ENCODE measurements at regions not wholly inside any gene's neighbourhood (a gene's known extent, or its start where the extent isn't known, plus 50 kb on each side); places are given as distances from the start of the nearest gene placed in this dataset.

- in situ Hi-C loops (cut with HindIII; ENCODE audit: low pct_unique_long_range_greater_than_20kb, low sequenced_read_pairs) (no loop called here), intact Hi-C loops (cut with micrococcal nuclease; ENCODE audit: unreplicated experiment) (no loop called here)
- BruUV-seq (replicated peaks), result no TSS peak
- POLR2A ChIA-PET, result no interaction called here
- CTCF ChIA-PET, result no interaction called here
- Histone ChIP-seq H3K27me3 (ENCODE audit: control insufficient read depth, insufficient read depth, low read length) (no peaks in the 10 kb centered on the region), H3K36me3 (ENCODE audit: control insufficient read depth, insufficient read depth, low read length) (no peaks in the 10 kb centered on the region), H3K4me3 (ENCODE audit: low read depth in 2 of 2, low read length in 2 of 2) (no peak overlapping the region), H3K4me1 (ENCODE audit: control insufficient read depth, insufficient read depth, low read length) (no peaks in the 10 kb centered on the region), H3K9me3 (ENCODE audit: control insufficient read depth, insufficient read depth, low read depth, low read length) (no peaks in the 10 kb centered on the region), H3K27ac (ENCODE audit: low read length) (no peak overlapping the region)
- TF ChIP-seq, protein P1, sequence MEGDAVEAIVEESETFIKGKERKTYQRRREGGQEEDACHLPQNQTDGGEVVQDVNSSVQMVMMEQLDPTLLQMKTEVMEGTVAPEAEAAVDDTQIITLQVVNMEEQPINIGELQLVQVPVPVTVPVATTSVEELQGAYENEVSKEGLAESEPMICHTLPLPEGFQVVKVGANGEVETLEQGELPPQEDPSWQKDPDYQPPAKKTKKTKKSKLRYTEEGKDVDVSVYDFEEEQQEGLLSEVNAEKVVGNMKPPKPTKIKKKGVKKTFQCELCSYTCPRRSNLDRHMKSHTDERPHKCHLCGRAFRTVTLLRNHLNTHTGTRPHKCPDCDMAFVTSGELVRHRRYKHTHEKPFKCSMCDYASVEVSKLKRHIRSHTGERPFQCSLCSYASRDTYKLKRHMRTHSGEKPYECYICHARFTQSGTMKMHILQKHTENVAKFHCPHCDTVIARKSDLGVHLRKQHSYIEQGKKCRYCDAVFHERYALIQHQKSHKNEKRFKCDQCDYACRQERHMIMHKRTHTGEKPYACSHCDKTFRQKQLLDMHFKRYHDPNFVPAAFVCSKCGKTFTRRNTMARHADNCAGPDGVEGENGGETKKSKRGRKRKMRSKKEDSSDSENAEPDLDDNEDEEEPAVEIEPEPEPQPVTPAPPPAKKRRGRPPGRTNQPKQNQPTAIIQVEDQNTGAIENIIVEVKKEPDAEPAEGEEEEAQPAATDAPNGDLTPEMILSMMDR (IDR thresholded peaks at IDR 0.05), result no peak
- TF ChIP-seq POLR2AphosphoS5 (IDR thresholded peaks at IDR 0.05; ENCODE audit: low read depth, low read length), result no peak
- no peak for TF ChIP-seq TCF7L2 (IDR thresholded peaks at IDR 0.05; ENCODE audit: low read depth, low read length)
- TF ChIP-seq REST (IDR thresholded peaks at IDR 0.05; ENCODE audit: insufficient read depth in 1 of 2, low read depth in 2 of 2, low read length in 1 of 2), result no peak
- no peak for TF ChIP-seq SIN3A (IDR thresholded peaks at IDR 0.05; ENCODE audit: borderline replicate concordance, insufficient read depth, low read depth, low read length)
- no peak for DNase-seq (ENCODE audit: low read depth, low spot score)
- ATAC-seq, result no peak
These were observed 277.0 kb upstream of the SHH start for GRCh38 chr7:156089222-156089621.

DNA sequence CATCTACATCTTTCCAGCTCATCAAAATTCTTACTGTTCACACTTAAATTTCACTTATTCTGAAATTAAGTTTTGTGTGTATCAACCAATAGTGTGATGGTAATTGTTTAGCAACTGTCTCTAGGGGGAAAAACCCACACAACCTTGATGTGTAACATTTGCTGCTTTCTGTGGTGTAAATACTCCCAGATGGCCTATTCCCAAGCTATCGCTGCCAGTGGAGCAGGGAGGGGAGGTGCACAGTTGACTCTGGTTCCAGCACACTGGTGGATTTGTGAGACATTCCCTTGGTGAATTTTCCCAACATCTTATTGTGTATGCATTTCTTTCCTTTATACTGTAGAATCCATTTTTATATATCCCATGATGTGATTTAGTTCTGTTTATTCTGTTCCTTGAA lies 275.9 kb upstream of the SHH start:
- ATAC-seq (no peak), DNase-seq (ENCODE audit: low read depth, low spot score) (no peak)
- H3K36me3 ChIP-seq (ENCODE audit: control insufficient read depth, insufficient read depth, low read length), result no peaks in the 10 kb centered on the region
- no peaks in the 10 kb centered on the region for H3K4me1 ChIP-seq (ENCODE audit: control insufficient read depth, insufficient read depth, low read length)
- intact Hi-C loops (cut with micrococcal nuclease; ENCODE audit: unreplicated experiment) (no loop called here), in situ Hi-C loops (cut with HindIII; ENCODE audit: low pct_unique_long_range_greater_than_20kb, low sequenced_read_pairs) (no loop called here)
- ChIA-PET CTCF (no interaction called here), POLR2A (no interaction called here)
- H3K9me3 ChIP-seq (ENCODE audit: control insufficient read depth, insufficient read depth, low read depth, low read length), result no peaks in the 10 kb centered on the region
- H3K27ac ChIP-seq (ENCODE audit: low read length), result no peak overlapping the region
- no TSS peak for BruUV-seq (replicated peaks)
- TF ChIP-seq TCF7L2 (IDR thresholded peaks at IDR 0.05; ENCODE audit: low read depth, low read length) (no peak), POLR2AphosphoS5 (IDR thresholded peaks at IDR 0.05; ENCODE audit: low read depth, low read length) (no peak), SIN3A (IDR thresholded peaks at IDR 0.05; ENCODE audit: borderline replicate concordance, insufficient read depth, low read depth, low read length) (no peak), REST (IDR thresholded peaks at IDR 0.05; ENCODE audit: insufficient read depth in 1 of 2, low read depth in 2 of 2, low read length in 1 of 2) (no peak)
- TF ChIP-seq, protein P1 (IDR thresholded peaks at IDR 0.05), result no peak
- no peak overlapping the region for H3K4me3 ChIP-seq (ENCODE audit: low read depth in 2 of 2, low read length in 2 of 2)
- H3K27me3 ChIP-seq (ENCODE audit: control insufficient read depth, insufficient read depth, low read length), result no peaks in the 10 kb centered on the region

Data from Panc1 (cell line).